ENCODE measurements at regions not wholly inside any gene's neighbourhood (a gene's known extent, or its start where the extent isn't known, plus 50 kb on each side); places are given as distances from the start of the nearest gene placed in this dataset.

DNA sequence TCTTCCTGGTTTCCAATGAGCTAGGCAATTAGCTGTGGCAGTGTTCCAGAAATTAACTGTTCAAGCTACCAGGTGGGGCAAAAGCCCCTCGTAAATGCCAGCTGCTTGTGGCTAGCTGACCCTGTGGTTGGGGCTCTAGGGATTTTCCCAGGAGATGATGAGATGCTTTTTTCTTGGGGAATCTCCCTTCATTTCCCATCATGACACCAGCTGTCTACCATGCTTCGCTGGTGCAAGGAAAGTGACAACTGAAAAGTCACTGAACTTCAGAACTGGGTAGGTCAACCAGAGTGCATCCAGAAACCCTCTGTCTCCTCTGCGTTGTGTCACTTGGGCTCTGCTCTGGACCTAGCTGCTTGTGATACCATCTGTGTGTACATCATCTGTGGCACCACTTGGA lies 386.5 kb upstream of the DCC start (continued):
- 0 out of 2 replicates have a peak, but pooled peaks have one; percentile 41 for TF ChIP-seq LARP7 (IDR thresholded peaks at IDR 0.05)
- peak; percentile 83 for TF ChIP-seq MEF2A (IDR thresholded peaks at IDR 0.05; ENCODE audit: insufficient read depth, low read depth, low read length)
- TF ChIP-seq ZSCAN29 (IDR thresholded peaks at IDR 0.05) = 0 out of 2 replicates have a peak, but pooled peaks have one; percentile 3
- 0 out of 2 replicates have a peak, but pooled peaks have one; percentile 42 for TF ChIP-seq TCF7 (IDR thresholded peaks at IDR 0.05; ENCODE audit: borderline replicate concordance)
- TF ChIP-seq CHD2 (IDR thresholded peaks at IDR 0.05; ENCODE audit: borderline replicate concordance, low read depth, low read length) = peak; percentile 43; the same call in 1 of the 2 replicates
- TF ChIP-seq BCL11A (IDR thresholded peaks at IDR 0.05; ENCODE audit: low read depth, low read length) = peak; percentile 96
- no peak for TF ChIP-seq NR2C1 (IDR thresholded peaks at IDR 0.05)
- peak; percentile 79; the same call in 1 of the 2 replicates for TF ChIP-seq STAT3 (IDR thresholded peaks at IDR 0.05; ENCODE audit: low read depth, low read length)
- peak; percentile 92 for TF ChIP-seq MTA3 (IDR thresholded peaks at IDR 0.05; ENCODE audit: borderline replicate concordance, low read length)
- TF ChIP-seq, protein P1, sequence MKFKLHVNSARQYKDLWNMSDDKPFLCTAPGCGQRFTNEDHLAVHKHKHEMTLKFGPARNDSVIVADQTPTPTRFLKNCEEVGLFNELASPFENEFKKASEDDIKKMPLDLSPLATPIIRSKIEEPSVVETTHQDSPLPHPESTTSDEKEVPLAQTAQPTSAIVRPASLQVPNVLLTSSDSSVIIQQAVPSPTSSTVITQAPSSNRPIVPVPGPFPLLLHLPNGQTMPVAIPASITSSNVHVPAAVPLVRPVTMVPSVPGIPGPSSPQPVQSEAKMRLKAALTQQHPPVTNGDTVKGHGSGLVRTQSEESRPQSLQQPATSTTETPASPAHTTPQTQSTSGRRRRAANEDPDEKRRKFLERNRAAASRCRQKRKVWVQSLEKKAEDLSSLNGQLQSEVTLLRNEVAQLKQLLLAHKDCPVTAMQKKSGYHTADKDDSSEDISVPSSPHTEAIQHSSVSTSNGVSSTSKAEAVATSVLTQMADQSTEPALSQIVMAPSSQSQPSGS (IDR thresholded peaks at IDR 0.05; ENCODE audit: low read length) = peak; percentile 97
- no peak for TF ChIP-seq POLR2AphosphoS2 (IDR thresholded peaks at IDR 0.05; ENCODE audit: low read depth, low read length)
- peak; percentile 69 for TF ChIP-seq JUNB (IDR thresholded peaks at IDR 0.05)
- TF ChIP-seq MLLT1 (IDR thresholded peaks at IDR 0.05) = peak; percentile 59; the same call in 1 of the 2 replicates
- TF ChIP-seq IRF4 (IDR thresholded peaks at IDR 0.05; ENCODE audit: low read depth, low read length) = 0 out of 2 replicates have a peak, but pooled peaks have one; percentile 49
- TF ChIP-seq, protein P2, sequence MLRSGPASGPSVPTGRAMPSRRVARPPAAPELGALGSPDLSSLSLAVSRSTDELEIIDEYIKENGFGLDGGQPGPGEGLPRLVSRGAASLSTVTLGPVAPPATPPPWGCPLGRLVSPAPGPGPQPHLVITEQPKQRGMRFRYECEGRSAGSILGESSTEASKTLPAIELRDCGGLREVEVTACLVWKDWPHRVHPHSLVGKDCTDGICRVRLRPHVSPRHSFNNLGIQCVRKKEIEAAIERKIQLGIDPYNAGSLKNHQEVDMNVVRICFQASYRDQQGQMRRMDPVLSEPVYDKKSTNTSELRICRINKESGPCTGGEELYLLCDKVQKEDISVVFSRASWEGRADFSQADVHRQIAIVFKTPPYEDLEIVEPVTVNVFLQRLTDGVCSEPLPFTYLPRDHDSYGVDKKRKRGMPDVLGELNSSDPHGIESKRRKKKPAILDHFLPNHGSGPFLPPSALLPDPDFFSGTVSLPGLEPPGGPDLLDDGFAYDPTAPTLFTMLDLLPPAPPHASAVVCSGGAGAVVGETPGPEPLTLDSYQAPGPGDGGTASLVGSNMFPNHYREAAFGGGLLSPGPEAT (IDR thresholded peaks at IDR 0.05; ENCODE audit: low read depth) = peak; percentile 96
- 0 out of 2 replicates have a peak, but pooled peaks have one; percentile 36 for TF ChIP-seq TARDBP (IDR thresholded peaks at IDR 0.05; ENCODE audit: borderline replicate concordance)
- peak in 1 of 2 experiments; percentile 14; a peak in 1 of 4 replicates for TF ChIP-seq ETV6 (conservative IDR thresholded peaks at IDR 0.05 in 1 of 2, IDR thresholded peaks at IDR 0.05 in 1 of 2; ENCODE audit: borderline replicate concordance in 1 of 2, low read depth in 1 of 2)
- no peak for TF ChIP-seq ZNF24 (IDR thresholded peaks at IDR 0.05)

All from GM12878 (cell line).